ENCODE measurements at regions not wholly inside any gene's neighbourhood (a gene's known extent, or its start where the extent isn't known, plus 50 kb on each side); places are given as distances from the start of the nearest gene placed in this dataset.

- TF ChIP-seq CTCF (IDR thresholded peaks at IDR 0.05): no peak
- no peak for TF ChIP-seq POLR2AphosphoS5 (IDR thresholded peaks at IDR 0.05)
Observed at GRCh38 chr10:29120216-29120615, 168.7 kb upstream of the LYZL1 start.
